Mesothelial cell of epicardium (in vitro differentiated cells): ENCODE measurements at regions not wholly inside any gene's neighbourhood (a gene's known extent, or its start where the extent isn't known, plus 50 kb on each side); places are given as distances from the start of the nearest gene placed in this dataset.

Experiments used
- DNase-seq, 2 experiments: peaks; one replicate each; pipeline ENCODE4 v3.0.0; 2021; ENCODE audit warnings: low spot score in 2 of 2; ENCODE audit not compliant: unreplicated experiment in 2 of 2
- H3K27ac Mint-ChIP-seq: 2 replicates; pipeline ENCODE4 v1.8.0; 2021; ENCODE audit warnings: mixed read lengths
- H3K27me3 Mint-ChIP-seq: 2 replicates; pipeline ENCODE4 v1.8.0; 2021; ENCODE audit warnings: low read depth, mixed read lengths
- H3K36me3 Mint-ChIP-seq: 2 replicates; pipeline ENCODE4 v1.8.0; 2021; ENCODE audit warnings: mixed read lengths
- H3K4me1 Mint-ChIP-seq: 2 replicates; pipeline ENCODE4 v1.8.0; 2021; ENCODE audit warnings: mixed read lengths
- H3K4me3 Mint-ChIP-seq: 2 replicates; pipeline ENCODE4 v1.8.0; 2021; ENCODE audit warnings: mild to moderate bottlenecking, moderate library complexity, mixed read lengths
- H3K9me3 Mint-ChIP-seq: 2 replicates; pipeline ENCODE4 v1.8.0; 2021; ENCODE audit warnings: mixed read lengths
- TF ChIP-seq, protein P1 (sequence below): fragments of 200-600 bp; sonication (generic); IDR thresholded peaks from one replicate; pipeline ENCODE4 v1.5.0; 2021; ENCODE audit warnings: antibody characterized with exemption; ENCODE audit not compliant: unreplicated experiment

DNA sequence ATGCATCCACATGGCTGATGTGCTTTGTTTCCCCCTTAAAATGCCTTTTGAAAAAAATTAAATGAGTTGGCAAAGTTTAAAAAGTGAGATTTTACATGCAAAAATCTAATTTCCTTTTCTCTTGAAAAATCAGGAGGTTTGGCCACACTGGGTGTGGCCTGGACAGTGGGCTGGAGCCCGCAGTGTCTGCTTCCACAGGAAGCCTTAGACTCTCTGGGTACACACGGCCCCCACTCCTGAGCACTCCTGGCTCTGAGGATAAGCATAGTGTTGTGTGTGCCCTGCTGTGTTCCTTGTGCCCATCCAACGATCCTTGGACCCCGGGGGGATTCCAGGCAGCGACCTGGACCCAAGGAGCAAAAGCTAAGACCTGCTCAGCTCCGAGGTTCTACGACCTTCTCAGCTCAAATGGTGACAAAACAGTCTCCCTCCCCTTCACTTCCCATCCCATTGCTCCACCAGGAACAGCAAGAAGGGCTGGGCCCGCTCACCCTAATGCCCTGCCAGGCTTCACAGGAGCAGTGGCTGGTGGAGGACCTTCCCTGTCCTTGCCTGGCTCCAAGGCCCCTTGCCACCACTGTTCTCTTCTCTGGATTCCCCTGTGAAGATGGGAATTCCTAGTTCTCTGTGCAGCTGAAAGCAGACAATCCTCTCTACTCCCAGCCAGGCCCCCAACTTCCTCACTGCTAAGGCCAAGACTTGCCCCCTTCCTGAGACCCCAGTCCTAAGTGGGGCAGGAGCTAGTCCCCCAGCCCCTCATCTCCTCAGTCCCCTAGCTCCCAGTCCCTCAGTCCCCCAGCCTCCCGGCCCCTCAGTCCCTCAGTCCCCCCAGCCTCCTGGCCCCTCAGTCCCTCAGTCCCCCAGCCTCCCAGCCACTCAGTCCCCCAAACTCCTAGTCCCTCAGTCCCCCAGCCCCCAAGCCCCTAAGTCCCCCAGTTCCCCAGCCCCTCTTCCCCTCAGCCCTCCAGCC lies 395.8 kb downstream of the PTPRU start:
- Mint-ChIP-seq H3K9me3 (no peaks in the 10 kb centered on the region), H3K36me3 (no peaks in the 10 kb centered on the region), H3K4me3 (no peak overlapping the region), H3K27me3 (peaks cover 45% of the 10 kb centered on the region), H3K4me1 (peaks cover 11% of the 10 kb centered on the region), H3K27ac (no peak overlapping the region)
- TF ChIP-seq, protein P1, sequence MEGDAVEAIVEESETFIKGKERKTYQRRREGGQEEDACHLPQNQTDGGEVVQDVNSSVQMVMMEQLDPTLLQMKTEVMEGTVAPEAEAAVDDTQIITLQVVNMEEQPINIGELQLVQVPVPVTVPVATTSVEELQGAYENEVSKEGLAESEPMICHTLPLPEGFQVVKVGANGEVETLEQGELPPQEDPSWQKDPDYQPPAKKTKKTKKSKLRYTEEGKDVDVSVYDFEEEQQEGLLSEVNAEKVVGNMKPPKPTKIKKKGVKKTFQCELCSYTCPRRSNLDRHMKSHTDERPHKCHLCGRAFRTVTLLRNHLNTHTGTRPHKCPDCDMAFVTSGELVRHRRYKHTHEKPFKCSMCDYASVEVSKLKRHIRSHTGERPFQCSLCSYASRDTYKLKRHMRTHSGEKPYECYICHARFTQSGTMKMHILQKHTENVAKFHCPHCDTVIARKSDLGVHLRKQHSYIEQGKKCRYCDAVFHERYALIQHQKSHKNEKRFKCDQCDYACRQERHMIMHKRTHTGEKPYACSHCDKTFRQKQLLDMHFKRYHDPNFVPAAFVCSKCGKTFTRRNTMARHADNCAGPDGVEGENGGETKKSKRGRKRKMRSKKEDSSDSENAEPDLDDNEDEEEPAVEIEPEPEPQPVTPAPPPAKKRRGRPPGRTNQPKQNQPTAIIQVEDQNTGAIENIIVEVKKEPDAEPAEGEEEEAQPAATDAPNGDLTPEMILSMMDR: no peak
- DNase-seq: no peak

DNA sequence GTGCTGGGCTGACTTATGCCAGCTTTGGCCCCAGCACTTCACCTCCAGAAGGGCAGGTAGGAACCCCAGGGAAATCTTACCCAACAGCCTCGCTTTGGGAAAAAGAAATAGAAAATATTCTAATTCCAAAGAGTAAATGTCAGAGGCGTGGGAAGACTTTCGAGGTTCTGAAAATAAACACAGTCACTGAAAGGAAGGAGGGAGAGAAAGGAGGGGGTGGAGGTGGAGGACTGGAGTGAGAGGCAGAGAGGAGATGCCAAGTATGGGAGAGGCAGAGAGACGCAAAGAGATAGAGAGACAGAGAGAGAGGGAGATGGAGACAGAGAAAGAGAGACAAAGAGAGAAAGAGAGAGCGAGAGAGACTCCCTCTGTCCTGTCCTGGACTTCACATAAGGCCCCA lies 395.0 kb downstream of the PTPRU start:
- TF ChIP-seq, protein P1: no peak
- H3K36me3 Mint-ChIP-seq: no peaks in the 10 kb centered on the region
- no peak for DNase-seq
- peaks cover 11% of the 10 kb centered on the region for H3K4me1 Mint-ChIP-seq
- no peak overlapping the region for H3K4me3 Mint-ChIP-seq
- peaks cover 47% of the 10 kb centered on the region for H3K27me3 Mint-ChIP-seq
- no peaks in the 10 kb centered on the region for H3K9me3 Mint-ChIP-seq
- H3K27ac Mint-ChIP-seq: no peak overlapping the region

DNA sequence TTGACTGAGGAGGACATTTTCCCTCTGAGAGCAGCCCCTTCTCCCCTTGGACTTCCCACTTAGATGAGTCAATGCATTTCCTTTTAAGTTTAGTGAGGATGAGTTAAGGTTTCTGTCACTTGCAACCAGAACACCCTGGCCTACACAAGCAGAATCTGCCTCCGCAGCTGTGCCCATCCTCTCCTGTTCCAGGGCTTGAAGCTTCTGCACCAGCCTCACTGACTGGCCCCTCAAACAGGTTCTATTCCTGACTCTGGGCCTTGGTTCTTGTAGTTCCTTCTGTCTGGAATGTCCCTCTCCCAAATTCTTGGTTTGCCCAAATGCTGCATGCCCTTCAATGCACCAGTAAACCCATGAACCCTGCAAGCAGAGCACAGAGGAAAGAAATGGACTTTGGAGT lies 394.4 kb downstream of the PTPRU start:
- Mint-ChIP-seq H3K27ac (no peak overlapping the region), H3K36me3 (no peaks in the 10 kb centered on the region), H3K9me3 (no peaks in the 10 kb centered on the region), H3K4me3 (no peak overlapping the region), H3K4me1 (peaks cover 11% of the 10 kb centered on the region), H3K27me3 (peaks cover 47% of the 10 kb centered on the region)
- DNase-seq: no peak
- TF ChIP-seq, protein P1: no peak

DNA sequence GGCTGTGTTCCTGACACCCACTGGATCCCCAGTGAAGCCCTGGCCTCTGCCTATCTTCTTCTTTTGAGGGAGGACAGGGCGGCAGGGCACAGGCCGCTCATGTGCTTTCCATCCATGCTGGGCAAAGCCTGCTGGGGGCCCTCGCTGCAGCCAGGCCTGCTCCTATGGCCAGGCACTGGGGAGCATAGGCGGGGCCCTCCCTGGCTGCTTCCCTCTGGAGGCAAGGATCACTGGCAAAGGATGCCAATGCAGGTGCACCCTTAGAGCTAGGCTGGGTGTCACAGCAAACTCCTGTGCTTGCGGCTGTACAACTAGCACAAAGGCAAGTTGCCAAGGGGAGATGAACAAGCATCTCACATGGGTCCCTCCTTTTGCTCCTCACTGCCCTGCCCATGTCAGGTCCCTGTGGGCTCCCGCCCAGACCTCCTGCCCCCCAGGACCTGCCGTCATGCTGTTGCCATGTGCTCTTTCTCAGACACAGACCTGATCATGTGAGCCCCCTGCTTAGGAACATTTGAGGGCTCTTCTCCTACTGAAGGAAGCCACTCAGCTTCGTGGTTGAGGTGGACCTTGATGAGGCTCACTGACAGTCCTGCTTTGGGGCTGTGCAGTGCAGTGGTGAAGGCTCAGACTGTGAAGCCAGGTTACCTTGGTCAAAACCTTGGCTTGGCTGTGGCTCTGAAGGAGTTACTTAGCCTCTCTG lies 393.6 kb downstream of the PTPRU start:
- TF ChIP-seq, protein P1: no peak
- no peaks in the 10 kb centered on the region for H3K36me3 Mint-ChIP-seq
- H3K4me1 Mint-ChIP-seq: peaks cover 11% of the 10 kb centered on the region
- no peak overlapping the region for H3K27ac Mint-ChIP-seq
- no peak for DNase-seq
- no peaks in the 10 kb centered on the region for H3K9me3 Mint-ChIP-seq
- H3K4me3 Mint-ChIP-seq: no peak overlapping the region
- peaks cover 51% of the 10 kb centered on the region for H3K27me3 Mint-ChIP-seq

DNA sequence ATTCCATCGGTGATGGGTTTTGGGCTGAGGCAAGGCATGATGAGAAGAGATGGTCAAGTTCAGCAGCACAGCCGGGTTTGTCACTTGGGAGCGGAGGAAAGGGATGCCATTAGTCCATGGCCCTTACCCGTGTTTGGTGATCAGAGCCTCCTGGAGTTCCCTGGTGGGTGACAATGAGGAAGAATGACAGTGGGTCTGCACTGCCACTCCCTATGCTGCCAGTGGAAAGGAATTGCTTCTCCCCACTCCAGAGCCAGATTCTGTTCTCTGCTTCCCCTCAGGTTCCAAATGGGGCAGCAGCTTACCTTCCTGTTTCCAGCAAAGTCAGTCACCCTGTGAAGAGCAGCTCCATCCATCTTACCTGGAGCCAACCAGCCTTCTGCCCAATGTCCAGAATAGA lies 393.1 kb downstream of the PTPRU start:
- H3K4me1 Mint-ChIP-seq: peaks cover 11% of the 10 kb centered on the region
- no peaks in the 10 kb centered on the region for H3K36me3 Mint-ChIP-seq
- H3K9me3 Mint-ChIP-seq: no peaks in the 10 kb centered on the region
- TF ChIP-seq, protein P1: no peak
- H3K27ac Mint-ChIP-seq: no peak overlapping the region
- H3K27me3 Mint-ChIP-seq: peaks cover 57% of the 10 kb centered on the region
- no peak overlapping the region for H3K4me3 Mint-ChIP-seq
- DNase-seq: no peak
